H7 (cell line): ENCODE measurements at regions not wholly inside any gene's neighbourhood (a gene's known extent, or its start where the extent isn't known, plus 50 kb on each side); places are given as distances from the start of the nearest gene placed in this dataset.
A peak's percentile ranks its signal among the peaks of the same experiment; 100 is the strongest.

Source experiments
- DNase-seq: peaks from one replicate; pipeline ENCODE4 v3.0.0; 2012
- H3K27me3 ChIP-seq: 2 replicates; pipeline ENCODE4 v1.6.0; 2011; ENCODE audit warnings: mild to moderate bottlenecking, low read length; ENCODE audit not compliant: control insufficient read depth, insufficient read depth
- H3K36me3 ChIP-seq: replicated peaks from 2 replicates; pipeline ENCODE4 v1.5.1; 2011; ENCODE audit warnings: low read length; ENCODE audit not compliant: control insufficient read depth, insufficient read depth
- H3K4me3 ChIP-seq: 2 replicates; pipeline ENCODE4 v1.5.1; 2011; ENCODE audit warnings: low read depth, mild to moderate bottlenecking, control low read depth, low read length, moderate library complexity; ENCODE audit not compliant: insufficient read depth

- H3K4me3 ChIP-seq: no peak overlapping the region
- no peaks in the 10 kb centered on the region for H3K36me3 ChIP-seq
- H3K27me3 ChIP-seq: no peaks in the 10 kb centered on the region
- DNase-seq: no peak
Observed at GRCh38 chr17:13321951-13322701, 279.6 kb downstream of the HS3ST3A1 start.

DNA sequence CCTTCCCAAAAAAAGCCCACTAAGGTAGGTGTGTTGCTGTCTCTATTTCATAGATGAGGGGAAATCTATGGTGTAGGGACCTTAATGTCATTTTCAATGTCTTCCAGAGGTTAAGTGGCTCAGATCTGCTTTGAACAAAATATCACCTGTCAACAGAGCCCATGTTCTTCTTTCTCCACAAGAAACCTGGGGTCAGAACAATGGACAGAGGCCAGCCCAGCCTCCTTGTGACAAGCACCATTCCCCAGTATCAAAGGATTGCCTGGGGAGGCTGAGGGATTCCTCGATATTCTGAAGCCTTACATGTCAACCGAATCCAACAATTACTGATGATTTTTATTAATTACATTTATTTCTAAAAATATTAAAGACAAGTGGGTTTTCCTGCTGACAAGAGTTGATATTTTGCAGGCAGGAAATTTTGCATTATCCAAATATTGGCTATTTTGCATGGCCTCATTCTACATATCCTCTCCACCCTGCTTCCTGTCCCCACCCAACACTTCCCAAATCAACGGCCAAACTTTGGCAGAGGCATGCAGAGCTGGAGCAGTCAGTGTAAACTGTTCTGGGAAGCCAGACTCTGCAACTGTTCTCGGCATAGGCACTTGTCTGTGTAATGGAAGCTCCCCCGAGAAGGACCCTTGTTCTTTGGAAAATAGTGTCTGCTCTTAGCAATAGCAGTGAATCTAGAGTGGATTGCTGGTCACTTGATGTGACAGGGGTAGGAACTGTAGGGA is 281.5 kb downstream of the HS3ST3A1 start:
- Histone ChIP-seq H3K27me3 (no peaks in the 10 kb centered on the region), H3K36me3 (no peaks in the 10 kb centered on the region), H3K4me3 (no peak overlapping the region)
- DNase-seq: no peak

GRCh38 chr17:13316657-13317056 is 285.1 kb downstream of the HS3ST3A1 start:
- no peaks in the 10 kb centered on the region for H3K27me3 ChIP-seq

GRCh38 chr17:13311306-13311705 is 290.4 kb downstream of the HS3ST3A1 start:
- DNase-seq: no peak
- Histone ChIP-seq H3K4me3 (no peak overlapping the region), H3K27me3 (no peaks in the 10 kb centered on the region), H3K36me3 (no peaks in the 10 kb centered on the region)

More at GRCh38 chr17:13316657-13317056, 285.1 kb downstream of the HS3ST3A1 start:
- no peaks in the 10 kb centered on the region for H3K36me3 ChIP-seq
- no peak for DNase-seq
- H3K4me3 ChIP-seq: no peak overlapping the region

- no peak for DNase-seq
- Histone ChIP-seq H3K4me3 (no peak overlapping the region), H3K36me3 (no peaks in the 10 kb centered on the region), H3K27me3 (no peaks in the 10 kb centered on the region)
Observed at GRCh38 chr17:13310858-13311257, 290.9 kb downstream of the HS3ST3A1 start.

DNA sequence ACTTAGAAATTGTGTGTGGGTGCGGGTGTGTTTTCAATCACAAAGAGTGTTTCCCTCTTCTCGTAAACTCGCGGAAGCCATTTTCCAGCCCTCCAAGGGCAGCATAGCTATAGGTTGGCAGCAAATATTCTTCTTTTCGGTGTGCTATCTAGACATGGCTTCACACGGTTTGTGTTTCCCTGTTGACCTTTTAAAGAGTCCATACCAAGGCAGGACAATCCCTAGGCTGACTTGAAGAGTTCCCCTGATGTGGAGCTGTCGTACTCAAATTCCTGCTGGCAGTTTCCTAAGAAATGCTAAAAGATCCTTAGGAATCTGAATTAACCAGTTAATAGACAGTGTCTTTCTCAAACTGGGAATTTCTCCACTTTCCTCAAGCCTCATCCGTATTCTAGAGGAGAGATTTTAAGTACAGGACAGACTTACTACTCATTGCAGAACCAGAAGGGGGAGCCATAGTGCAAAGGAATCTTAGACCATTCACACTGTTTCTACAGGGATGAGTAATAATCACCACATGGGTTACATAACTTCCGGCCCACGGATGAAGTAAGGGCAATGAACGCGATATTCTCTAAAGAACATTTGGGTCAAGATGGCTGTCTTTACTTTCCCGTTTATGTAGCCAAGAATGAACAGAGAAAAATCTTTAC is 288.6 kb upstream of the ELAC2 start:
- Histone ChIP-seq H3K36me3 (no peaks in the 10 kb centered on the region), H3K4me3 (no peak overlapping the region), H3K27me3 (no peaks in the 10 kb centered on the region)
- DNase-seq: peak; percentile 44

DNA sequence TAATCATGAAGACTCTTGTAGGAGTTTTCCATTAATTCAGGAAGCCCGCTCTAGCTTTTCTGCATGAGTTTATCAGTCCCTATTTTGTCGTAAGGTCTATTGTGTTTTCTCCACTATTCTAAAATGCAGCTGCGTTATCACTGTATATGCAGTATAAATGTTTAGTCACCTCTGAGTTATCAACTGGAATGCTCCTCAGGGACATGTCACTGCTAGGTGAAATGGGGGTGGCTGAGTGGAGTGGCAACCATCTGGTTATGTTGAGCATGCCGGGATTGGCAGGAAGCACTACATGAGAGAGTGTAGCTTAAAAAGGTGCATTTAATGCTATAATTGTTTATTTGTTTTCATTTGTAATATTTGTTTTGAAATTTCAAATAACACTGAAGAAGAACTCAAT is 285.2 kb upstream of the ELAC2 start:
- H3K36me3 ChIP-seq: no peaks in the 10 kb centered on the region
- no peak overlapping the region for H3K4me3 ChIP-seq
- DNase-seq: no peak
- no peaks in the 10 kb centered on the region for H3K27me3 ChIP-seq

DNA sequence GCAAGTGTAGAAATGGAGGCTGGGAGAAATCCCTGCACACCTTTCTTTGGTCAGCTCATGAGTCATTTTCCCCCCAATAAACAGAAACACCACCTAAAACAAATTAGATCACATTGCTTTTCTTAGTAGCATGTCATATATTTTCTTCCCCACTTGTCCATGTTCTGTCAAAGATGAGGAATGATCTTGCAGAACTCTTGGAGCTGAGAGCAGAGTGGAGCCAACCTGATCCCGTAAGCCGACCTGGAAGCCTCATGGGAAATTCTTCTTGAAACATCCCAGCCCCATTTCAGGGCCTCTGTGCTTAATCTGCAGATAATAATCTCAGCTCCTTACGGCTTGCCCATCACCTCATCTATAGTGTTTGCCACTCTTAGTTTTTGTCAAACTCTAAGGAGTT is 284.6 kb upstream of the ELAC2 start:
- Histone ChIP-seq H3K27me3 (no peaks in the 10 kb centered on the region), H3K36me3 (no peaks in the 10 kb centered on the region), H3K4me3 (no peak overlapping the region)
- no peak for DNase-seq

- no peaks in the 10 kb centered on the region for H3K36me3 ChIP-seq
- H3K27me3 ChIP-seq: no peaks in the 10 kb centered on the region
- no peak overlapping the region for H3K4me3 ChIP-seq
- no peak for DNase-seq
Observed at GRCh38 chr17:13297183-13297582, 279.4 kb upstream of the ELAC2 start.

DNA sequence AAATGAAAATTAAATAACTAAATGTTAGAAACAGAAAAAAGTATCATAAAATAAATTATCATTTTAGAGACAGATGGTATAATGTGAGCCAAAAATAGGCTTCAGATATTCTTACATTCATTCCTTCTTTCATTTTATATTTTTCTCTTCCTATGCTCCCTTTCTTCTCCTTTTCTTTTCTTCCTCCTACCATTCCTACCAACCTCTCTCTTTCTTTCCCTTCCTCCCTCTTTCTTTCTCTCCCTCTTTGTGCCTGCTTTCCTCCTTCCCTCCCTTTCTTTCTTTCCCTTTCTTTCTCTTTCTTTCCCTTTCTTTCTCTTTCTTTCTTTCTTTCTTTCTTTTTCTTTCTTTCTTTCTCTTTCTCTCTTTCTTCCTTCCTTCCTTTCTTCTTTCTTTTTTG is 275.6 kb upstream of the ELAC2 start:
- no peak for DNase-seq
- H3K27me3 ChIP-seq: no peaks in the 10 kb centered on the region
- H3K4me3 ChIP-seq: no peak overlapping the region
- no peaks in the 10 kb centered on the region for H3K36me3 ChIP-seq

DNA sequence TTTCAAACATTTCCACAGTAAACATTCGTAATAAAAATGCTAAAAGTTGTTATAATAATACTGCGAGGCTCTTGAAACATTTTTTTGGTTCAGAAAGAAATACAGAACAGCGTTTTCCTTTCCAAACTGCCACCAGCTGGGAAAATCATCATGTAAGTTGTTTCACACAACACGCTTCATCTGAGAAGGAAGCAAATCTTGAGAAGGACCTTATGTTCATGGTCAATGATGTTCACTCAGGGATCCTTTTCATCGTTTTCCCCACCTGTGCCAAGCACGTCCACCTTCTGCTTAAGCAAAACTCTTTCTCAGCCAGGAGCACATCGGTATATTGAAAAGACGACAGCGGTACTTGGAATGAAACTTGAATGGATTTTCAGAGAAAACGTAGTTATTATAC is 274.5 kb upstream of the ELAC2 start:
- Histone ChIP-seq H3K36me3 (no peaks in the 10 kb centered on the region), H3K27me3 (no peaks in the 10 kb centered on the region), H3K4me3 (no peak overlapping the region)
- no peak for DNase-seq

DNA sequence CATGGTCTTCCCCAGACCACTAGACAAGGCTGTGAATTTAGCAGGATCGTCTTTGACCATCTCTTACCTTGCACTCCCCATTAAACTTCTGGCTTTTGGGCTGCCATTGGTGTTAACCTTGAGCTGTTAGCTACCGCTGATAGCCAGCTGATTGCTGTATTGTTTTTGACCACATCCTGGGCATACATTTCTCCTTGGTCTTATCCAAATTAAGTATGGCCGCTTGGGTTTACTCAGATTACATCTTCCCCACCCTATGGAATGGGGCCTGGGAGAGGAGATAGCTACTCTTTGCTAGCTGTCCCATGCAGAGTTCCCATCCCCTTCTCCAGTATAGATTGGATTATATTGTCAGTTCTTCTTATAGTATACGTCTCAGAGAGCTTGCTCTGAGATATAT is 270.4 kb upstream of the ELAC2 start:
- Histone ChIP-seq H3K4me3 (no peak overlapping the region), H3K27me3 (no peaks in the 10 kb centered on the region), H3K36me3 (no peaks in the 10 kb centered on the region)
- DNase-seq: no peak

GRCh38 chr17:13287226-13287625 is 269.4 kb upstream of the ELAC2 start:
- no peak for DNase-seq
- Histone ChIP-seq H3K27me3 (no peaks in the 10 kb centered on the region), H3K36me3 (no peaks in the 10 kb centered on the region), H3K4me3 (no peak overlapping the region)

DNA sequence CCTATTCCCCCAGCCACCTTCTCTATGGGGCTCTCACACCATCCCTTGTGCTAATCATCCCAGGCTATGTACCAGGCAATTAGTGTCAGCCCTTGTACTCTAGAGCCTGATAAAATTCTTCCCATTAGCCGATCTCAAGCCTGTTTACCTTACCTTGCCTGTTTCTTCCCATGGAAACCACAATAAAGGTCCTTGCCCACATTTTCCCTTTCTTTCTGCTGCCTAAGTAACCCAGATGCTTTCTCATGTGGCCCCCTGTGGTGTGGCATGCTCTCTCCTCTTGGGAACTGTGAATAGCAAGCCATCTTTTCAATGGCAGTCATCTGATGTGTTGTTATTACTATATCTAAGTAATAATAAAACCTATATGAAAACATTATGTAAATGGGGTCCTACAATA is 265.8 kb upstream of the ELAC2 start:
- no peak for DNase-seq

GRCh38 chr17:13281626-13282025 is 263.8 kb upstream of the ELAC2 start:
- no peak for DNase-seq
- H3K36me3 ChIP-seq: no peaks in the 10 kb centered on the region
- H3K27me3 ChIP-seq: no peaks in the 10 kb centered on the region
- H3K4me3 ChIP-seq: no peak overlapping the region

More for the DNA sequence above, 265.8 kb upstream of the ELAC2 start:
- Histone ChIP-seq H3K4me3 (no peak overlapping the region), H3K36me3 (no peaks in the 10 kb centered on the region), H3K27me3 (no peaks in the 10 kb centered on the region)
